Parathyroid adenoma (tissue), 2 donors: ENCODE measurements at regions not wholly inside any gene's neighbourhood (a gene's known extent, or its start where the extent isn't known, plus 50 kb on each side); places are given as distances from the start of the nearest gene placed in this dataset.

Experiments
- H2AFZ ChIP-seq: fragments of 300-600 bp; sonication (generic); one replicate; pipeline ENCODE4 v1.7.0; 2017; ENCODE audit warnings: antibody characterized with exemption, mild to moderate bottlenecking
- H3K27ac ChIP-seq: fragments of 300-600 bp; sonication (generic); one replicate; pipeline ENCODE4 v1.7.0; 2017
- H3K27me3 ChIP-seq: fragments of 300-600 bp; sonication (generic); one replicate; pipeline ENCODE4 v1.7.0; 2017; ENCODE audit warnings: low read length; ENCODE audit not compliant: control insufficient read depth, insufficient read depth
- H3K36me3 ChIP-seq: fragments of 300-600 bp; sonication (generic); one replicate; pipeline ENCODE4 v1.7.0; 2017; ENCODE audit warnings: low read length; ENCODE audit not compliant: control insufficient read depth, insufficient read depth
- H3K4me1 ChIP-seq: fragments of 300-600 bp; sonication (generic); one replicate; pipeline ENCODE4 v1.7.0; 2017; ENCODE audit warnings: control low read depth
- H3K4me2 ChIP-seq: fragments of 300-600 bp; sonication (generic); one replicate; pipeline ENCODE4 v1.7.0; 2017; ENCODE audit warnings: low read length
- H3K4me3 ChIP-seq: fragments of 300-600 bp; sonication (generic); one replicate; pipeline ENCODE4 v1.7.0; 2017; ENCODE audit warnings: low read depth, low read length
- H3K79me2 ChIP-seq: fragments of 300-600 bp; sonication (generic); one replicate; pipeline ENCODE4 v1.7.0; 2017; ENCODE audit warnings: control low read depth
- H3K9ac ChIP-seq: fragments of 300-600 bp; sonication (generic); one replicate; pipeline ENCODE4 v1.7.0; 2017; ENCODE audit warnings: mild to moderate bottlenecking
- H3K9me3 ChIP-seq: fragments of 300-600 bp; sonication (generic); one replicate; pipeline ENCODE4 v1.7.0; 2017; ENCODE audit warnings: low read length; ENCODE audit not compliant: control insufficient read depth
- TF ChIP-seq, protein P1 (sequence below): fragments of 300-600 bp; sonication (generic); IDR thresholded peaks from one replicate; pipeline ENCODE4 v1.7.0; 2017; ENCODE audit warnings: antibody characterized with exemption, mild to moderate bottlenecking
- donor health status: primary hyperparathyroidism.

DNA sequence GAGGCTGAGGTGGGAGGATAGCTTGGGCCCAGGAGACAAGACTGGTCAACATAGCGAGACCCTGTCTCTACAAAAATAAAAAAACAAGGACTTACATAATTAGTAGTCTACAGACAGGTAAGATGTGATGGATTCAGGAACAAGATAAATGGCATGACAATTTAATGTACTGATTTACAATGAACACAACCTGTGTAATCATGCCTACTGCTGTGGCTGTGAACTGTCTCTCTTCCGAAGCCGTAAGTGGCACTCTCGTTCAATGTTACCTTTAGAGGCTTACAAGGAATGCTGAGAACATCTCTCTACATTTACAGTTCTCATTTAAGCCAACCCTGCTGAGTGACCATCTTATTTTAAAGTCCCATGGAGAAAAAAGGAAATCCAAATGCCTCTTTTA, 134.8 kb upstream of the PRDM1 start:
- no peak overlapping the region for H2AFZ ChIP-seq
- H3K36me3 ChIP-seq, result no peaks in the 10 kb centered on the region
- TF ChIP-seq, protein P1, sequence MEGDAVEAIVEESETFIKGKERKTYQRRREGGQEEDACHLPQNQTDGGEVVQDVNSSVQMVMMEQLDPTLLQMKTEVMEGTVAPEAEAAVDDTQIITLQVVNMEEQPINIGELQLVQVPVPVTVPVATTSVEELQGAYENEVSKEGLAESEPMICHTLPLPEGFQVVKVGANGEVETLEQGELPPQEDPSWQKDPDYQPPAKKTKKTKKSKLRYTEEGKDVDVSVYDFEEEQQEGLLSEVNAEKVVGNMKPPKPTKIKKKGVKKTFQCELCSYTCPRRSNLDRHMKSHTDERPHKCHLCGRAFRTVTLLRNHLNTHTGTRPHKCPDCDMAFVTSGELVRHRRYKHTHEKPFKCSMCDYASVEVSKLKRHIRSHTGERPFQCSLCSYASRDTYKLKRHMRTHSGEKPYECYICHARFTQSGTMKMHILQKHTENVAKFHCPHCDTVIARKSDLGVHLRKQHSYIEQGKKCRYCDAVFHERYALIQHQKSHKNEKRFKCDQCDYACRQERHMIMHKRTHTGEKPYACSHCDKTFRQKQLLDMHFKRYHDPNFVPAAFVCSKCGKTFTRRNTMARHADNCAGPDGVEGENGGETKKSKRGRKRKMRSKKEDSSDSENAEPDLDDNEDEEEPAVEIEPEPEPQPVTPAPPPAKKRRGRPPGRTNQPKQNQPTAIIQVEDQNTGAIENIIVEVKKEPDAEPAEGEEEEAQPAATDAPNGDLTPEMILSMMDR, result no peak
- no peak overlapping the region for H3K4me3 ChIP-seq
- H3K4me1 ChIP-seq, result no peaks in the 10 kb centered on the region
- H3K27me3 ChIP-seq, result no peaks in the 10 kb centered on the region
- no peak overlapping the region for H3K4me2 ChIP-seq
- no peak overlapping the region for H3K9ac ChIP-seq
- H3K27ac ChIP-seq, result no peak overlapping the region
- no peaks in the 10 kb centered on the region for H3K9me3 ChIP-seq
- H3K79me2 ChIP-seq, result no peaks in the 10 kb centered on the region

DNA sequence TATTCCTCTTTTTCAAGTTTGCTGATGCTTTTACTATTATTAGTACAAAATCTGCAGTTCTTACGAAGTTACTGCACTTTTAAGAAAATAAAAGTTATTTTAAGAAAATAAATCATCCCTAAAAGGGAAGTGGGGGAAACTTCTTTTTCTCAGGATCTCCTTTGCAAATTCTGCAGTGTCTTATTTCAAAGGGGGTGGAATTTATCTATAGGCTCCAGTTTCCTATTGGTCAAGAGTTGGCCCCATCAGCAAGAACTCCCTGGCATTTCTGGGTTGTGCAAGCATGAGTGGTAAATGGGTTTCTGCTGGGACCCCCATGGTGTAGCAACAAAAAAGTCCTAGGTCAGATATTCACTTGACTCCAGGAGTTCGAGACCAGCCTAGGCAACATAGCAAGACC, 136.3 kb upstream of the PRDM1 start:
- Histone ChIP-seq H2AFZ (no peak overlapping the region), H3K4me1 (no peaks in the 10 kb centered on the region), H3K27me3 (no peaks in the 10 kb centered on the region), H3K9me3 (no peaks in the 10 kb centered on the region), H3K79me2 (no peaks in the 10 kb centered on the region), H3K4me3 (no peak overlapping the region), H3K27ac (no peak overlapping the region), H3K36me3 (no peaks in the 10 kb centered on the region), H3K4me2 (no peak overlapping the region), H3K9ac (no peak overlapping the region)
- TF ChIP-seq, protein P1, result no peak

DNA sequence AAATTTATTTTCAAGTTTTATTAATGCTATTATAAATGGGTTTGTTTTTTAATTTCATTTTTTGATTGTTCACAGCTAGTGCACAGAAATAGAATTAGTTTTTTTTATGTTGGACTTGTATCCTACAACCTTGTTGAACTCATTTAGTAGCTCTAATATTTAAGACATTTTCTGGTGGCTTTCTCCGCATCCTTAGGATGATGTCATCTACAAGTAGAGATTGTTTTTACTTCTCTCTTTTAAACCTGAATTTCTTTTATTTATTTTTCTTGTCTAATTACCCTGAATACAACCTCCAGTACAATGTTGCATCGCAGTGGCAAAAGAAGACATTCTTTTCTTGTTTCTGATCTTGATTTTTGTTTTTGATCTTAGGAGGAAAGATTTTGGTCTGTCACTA, 142.6 kb upstream of the PRDM1 start:
- H2AFZ ChIP-seq, result no peak overlapping the region
- H3K4me1 ChIP-seq, result no peaks in the 10 kb centered on the region
- H3K36me3 ChIP-seq, result no peaks in the 10 kb centered on the region
- H3K4me2 ChIP-seq, result no peak overlapping the region
- no peaks in the 10 kb centered on the region for H3K27me3 ChIP-seq
- TF ChIP-seq, protein P1, result no peak
- no peaks in the 10 kb centered on the region for H3K79me2 ChIP-seq
- H3K27ac ChIP-seq, result no peak overlapping the region
- H3K4me3 ChIP-seq, result no peak overlapping the region
- no peak overlapping the region for H3K9ac ChIP-seq
- no peaks in the 10 kb centered on the region for H3K9me3 ChIP-seq

DNA sequence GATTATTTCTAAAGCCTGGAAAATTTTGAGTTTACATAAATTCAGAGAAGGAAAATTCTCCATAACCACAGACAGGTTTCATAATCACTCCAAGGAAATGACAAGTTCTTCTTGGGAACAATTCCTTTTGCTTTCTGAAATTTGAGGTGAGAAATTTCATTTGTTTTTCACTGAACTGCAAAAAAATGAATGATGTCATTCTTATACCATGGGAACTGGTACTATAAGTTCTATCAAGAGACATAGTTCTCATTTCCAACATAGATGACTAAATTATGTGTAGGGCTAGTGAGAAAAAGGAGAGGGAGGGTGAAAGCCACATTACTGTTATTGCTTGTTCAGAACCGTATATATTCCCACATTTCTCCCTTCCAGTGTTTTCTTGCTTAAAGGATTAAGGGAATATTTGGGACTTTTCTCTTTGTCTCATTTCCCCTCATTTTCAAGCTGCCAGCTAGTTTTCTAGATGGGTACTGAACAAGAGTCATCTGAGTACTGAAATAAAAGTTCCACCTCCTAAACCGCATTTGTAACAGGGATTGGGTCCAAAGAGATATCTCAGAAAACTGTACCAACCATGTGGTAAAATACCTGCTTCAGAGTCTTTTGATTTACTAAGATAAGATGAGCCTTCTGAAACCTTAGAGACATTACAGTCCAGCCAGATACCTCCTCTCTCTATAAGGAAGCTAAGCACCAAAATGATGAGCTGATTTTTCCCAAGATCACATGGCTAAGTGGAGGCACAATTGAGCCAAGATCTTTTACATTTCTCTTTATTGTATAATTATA, 144.3 kb upstream of the PRDM1 start:
- H3K4me3 ChIP-seq, result no peak overlapping the region
- H3K4me1 ChIP-seq, result no peaks in the 10 kb centered on the region
- H3K27me3 ChIP-seq, result no peaks in the 10 kb centered on the region
- H3K27ac ChIP-seq, result no peak overlapping the region
- no peak overlapping the region for H2AFZ ChIP-seq
- H3K36me3 ChIP-seq, result no peaks in the 10 kb centered on the region
- TF ChIP-seq, protein P1, result no peak
- H3K4me2 ChIP-seq, result no peak overlapping the region
- no peaks in the 10 kb centered on the region for H3K9me3 ChIP-seq
- H3K79me2 ChIP-seq, result no peaks in the 10 kb centered on the region
- no peak overlapping the region for H3K9ac ChIP-seq

DNA sequence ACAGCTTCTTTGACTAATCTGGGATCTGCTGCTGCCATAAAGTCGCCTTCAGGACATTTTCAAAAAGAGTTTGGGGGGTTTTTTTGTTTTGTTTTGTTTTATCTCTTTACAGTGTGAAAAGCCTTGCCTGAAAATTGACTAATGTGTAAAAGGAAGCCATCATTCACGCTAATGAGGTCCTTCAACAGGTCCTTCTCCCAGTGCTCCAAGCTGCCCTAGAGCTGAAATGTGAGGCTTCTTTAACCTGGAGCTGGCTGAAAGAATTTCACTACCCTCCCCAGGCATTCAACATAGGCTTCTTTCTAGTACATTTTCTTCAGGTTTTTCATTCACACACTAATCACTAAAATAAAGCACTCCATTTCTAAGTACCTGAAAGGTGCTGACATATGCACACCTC, 145.1 kb upstream of the PRDM1 start:
- TF ChIP-seq, protein P1, result no peak
- no peak overlapping the region for H3K27ac ChIP-seq
- H3K4me3 ChIP-seq, result no peak overlapping the region

More for the DNA sequence above, 145.1 kb upstream of the PRDM1 start:
- no peaks in the 10 kb centered on the region for H3K4me1 ChIP-seq
- no peak overlapping the region for H3K4me2 ChIP-seq
- no peaks in the 10 kb centered on the region for H3K36me3 ChIP-seq
- H3K79me2 ChIP-seq, result no peaks in the 10 kb centered on the region
- H3K9me3 ChIP-seq, result no peaks in the 10 kb centered on the region
- no peaks in the 10 kb centered on the region for H3K27me3 ChIP-seq
- no peak overlapping the region for H2AFZ ChIP-seq
- no peak overlapping the region for H3K9ac ChIP-seq
